ENCODE measurements at regions not wholly inside any gene's neighbourhood (a gene's known extent, or its start where the extent isn't known, plus 50 kb on each side); places are given as distances from the start of the nearest gene placed in this dataset.
"Not testable (repeated sequence)": the region's sequence is repeated elsewhere in the genome, so short reads cannot be mapped to it uniquely, and the experiment has no call there.

GRCh38 chr20:29120575-29120974, 2136.9 kb upstream of the DEFB115 start:
- H3K4me1 ChIP-seq (ENCODE audit: control insufficient read depth in 1 of 2, insufficient read depth in 2 of 2, low read length in 2 of 2); H2AFZ ChIP-seq (ENCODE audit: insufficient read depth, low read depth, low read length, poor library complexity, severe bottlenecking); H3K9ac ChIP-seq (ENCODE audit: insufficient read depth, low read length, poor library complexity, severe bottlenecking); H3K4me2 ChIP-seq (replicated peaks; ENCODE audit: extremely low read depth, low read length, poor library complexity, severe bottlenecking); H3K36me3 ChIP-seq (replicated peaks in 1 of 2; ENCODE audit: control insufficient read depth in 1 of 2, insufficient read depth in 2 of 2, low read length in 2 of 2); DNase-seq; intact Hi-C loops (cut with micrococcal nuclease); H4K20me1 ChIP-seq (ENCODE audit: insufficient read depth, low read length); H3K27me3 ChIP-seq (ENCODE audit: control insufficient read depth in 2 of 2, insufficient read depth in 2 of 2, low read length in 2 of 2); H3K27ac ChIP-seq (ENCODE audit: low read depth in 1 of 2, low read length in 2 of 2); H3K4me3 Mint-ChIP-seq; H3K27me3 Mint-ChIP-seq (ENCODE audit: low read depth in 3 of 3); H3K4me1 Mint-ChIP-seq; H3K27ac Mint-ChIP-seq; H3K36me3 Mint-ChIP-seq; H3K79me2 ChIP-seq (ENCODE audit: insufficient read depth, low read length); H3K4me3 ChIP-seq (replicated peaks in 1 of 3; ENCODE audit: low read depth in 2 of 3, low read length in 3 of 3): not testable (repeated sequence)
- no CpG with 5 or more reads among the region's 2 CpGs for WGBS (ENCODE audit: insufficient coverage)
- H3K9me3 ChIP-seq (replicated peaks in 1 of 2; ENCODE audit: control insufficient read depth in 1 of 2, insufficient read depth in 1 of 2, low read length in 2 of 2) = peaks cover 40 to 47% of the 10 kb centered on the region in 2 donors
- H3K9me3 Mint-ChIP-seq = peaks cover 13 to 43% (median 20%) of the 10 kb centered on the region in 7 donors

DNA sequence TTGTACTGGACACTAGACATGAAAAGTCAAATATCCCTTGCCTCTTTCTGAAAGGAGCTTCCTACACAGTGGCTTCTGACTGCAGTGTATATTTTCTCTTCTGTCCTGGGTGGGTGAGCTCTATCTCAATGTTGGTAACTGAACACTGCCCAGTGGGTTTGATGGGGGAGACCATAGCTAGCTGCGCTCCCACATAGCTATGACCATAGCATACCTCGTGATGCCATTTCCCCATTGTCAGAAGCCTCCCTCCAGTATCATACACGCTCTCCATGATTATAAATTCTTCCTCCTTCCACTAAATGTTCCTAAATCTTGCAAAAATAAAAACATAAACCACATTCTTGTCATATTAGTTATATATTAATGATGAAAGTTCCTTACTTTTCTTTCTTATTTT, 2134.7 kb upstream of the DEFB115 start:
- H3K4me1 ChIP-seq (ENCODE audit: control insufficient read depth in 1 of 2, insufficient read depth in 2 of 2, low read length in 2 of 2); H3K79me2 ChIP-seq (ENCODE audit: insufficient read depth, low read length); DNase-seq; H3K4me3 Mint-ChIP-seq; H3K4me1 Mint-ChIP-seq; H3K27ac Mint-ChIP-seq; H3K4me2 ChIP-seq (replicated peaks; ENCODE audit: extremely low read depth, low read length, poor library complexity, severe bottlenecking); intact Hi-C loops (cut with micrococcal nuclease); H3K27me3 Mint-ChIP-seq (ENCODE audit: low read depth in 3 of 3); H3K36me3 Mint-ChIP-seq; H3K27me3 ChIP-seq (ENCODE audit: control insufficient read depth in 2 of 2, insufficient read depth in 2 of 2, low read length in 2 of 2); H3K4me3 ChIP-seq (replicated peaks in 1 of 3; ENCODE audit: low read depth in 2 of 3, low read length in 3 of 3); H3K9ac ChIP-seq (ENCODE audit: insufficient read depth, low read length, poor library complexity, severe bottlenecking); H4K20me1 ChIP-seq (ENCODE audit: insufficient read depth, low read length); H3K27ac ChIP-seq (ENCODE audit: low read depth in 1 of 2, low read length in 2 of 2); H2AFZ ChIP-seq (ENCODE audit: insufficient read depth, low read depth, low read length, poor library complexity, severe bottlenecking); H3K36me3 ChIP-seq (replicated peaks in 1 of 2; ENCODE audit: control insufficient read depth in 1 of 2, insufficient read depth in 2 of 2, low read length in 2 of 2): not testable (repeated sequence)
- peaks cover 40 to 47% of the 10 kb centered on the region in 2 donors for H3K9me3 ChIP-seq (replicated peaks in 1 of 2; ENCODE audit: control insufficient read depth in 1 of 2, insufficient read depth in 1 of 2, low read length in 2 of 2)
- H3K9me3 Mint-ChIP-seq = peaks cover 7 to 40% (median 20%) of the 10 kb centered on the region in 7 donors
- WGBS (ENCODE audit: insufficient coverage) = 54% methylated on average over 3 of the region's 3 CpGs

GRCh38 chr20:29123861-29124260, 2133.6 kb upstream of the DEFB115 start:
- no peaks in the 10 kb centered on the region for H3K36me3 ChIP-seq (replicated peaks in 1 of 2; ENCODE audit: control insufficient read depth in 1 of 2, insufficient read depth in 2 of 2, low read length in 2 of 2)
- intact Hi-C loops (cut with micrococcal nuclease) = no loop called here

More at GRCh38 chr20:29123861-29124260, 2133.6 kb upstream of the DEFB115 start:
- Mint-ChIP-seq H3K27ac (no peak overlapping the region), H3K4me3 (no peak overlapping the region), H3K4me1 (no peaks in the 10 kb centered on the region), H3K36me3 (no peaks in the 10 kb centered on the region), H3K27me3 (ENCODE audit: low read depth in 3 of 3) (no peaks in the 10 kb centered on the region), H3K9me3 (peaks cover 5 to 33% (median 19%) of the 10 kb centered on the region in 7 donors)
- DNase-seq = no peak
- H3K79me2 ChIP-seq (ENCODE audit: insufficient read depth, low read length) = no peaks in the 10 kb centered on the region
- no peak overlapping the region for H3K27ac ChIP-seq (ENCODE audit: low read depth in 1 of 2, low read length in 2 of 2)
- WGBS (ENCODE audit: insufficient coverage) = 67% methylated on average over 1 of the region's 1 CpG
- H4K20me1 ChIP-seq (ENCODE audit: insufficient read depth, low read length) = no peaks in the 10 kb centered on the region
- H3K27me3 ChIP-seq (ENCODE audit: control insufficient read depth in 2 of 2, insufficient read depth in 2 of 2, low read length in 2 of 2) = no peaks in the 10 kb centered on the region
- peaks cover 31 to 39% of the 10 kb centered on the region in 2 donors for H3K9me3 ChIP-seq (replicated peaks in 1 of 2; ENCODE audit: control insufficient read depth in 1 of 2, insufficient read depth in 1 of 2, low read length in 2 of 2)
- H3K9ac ChIP-seq (ENCODE audit: insufficient read depth, low read length, poor library complexity, severe bottlenecking) = no peak overlapping the region
- TF ChIP-seq CTCF (IDR thresholded peaks at IDR 0.05) = no peak
- H3K4me1 ChIP-seq (ENCODE audit: control insufficient read depth in 1 of 2, insufficient read depth in 2 of 2, low read length in 2 of 2) = no peaks in the 10 kb centered on the region
- no peak overlapping the region for H3K4me2 ChIP-seq (replicated peaks; ENCODE audit: extremely low read depth, low read length, poor library complexity, severe bottlenecking)
- no peak overlapping the region for H2AFZ ChIP-seq (ENCODE audit: insufficient read depth, low read depth, low read length, poor library complexity, severe bottlenecking)
- no peak overlapping the region for H3K4me3 ChIP-seq (replicated peaks in 1 of 3; ENCODE audit: low read depth in 2 of 3, low read length in 3 of 3)

All from CD14-positive monocyte (primary cell).